Lower lobe of right lung (tissue), 2 donors: ENCODE measurements at regions not wholly inside any gene's neighbourhood (a gene's known extent, or its start where the extent isn't known, plus 50 kb on each side); places are given as distances from the start of the nearest gene placed in this dataset.
A peak's percentile ranks its signal among the peaks of the same experiment; 100 is the strongest.

Experiments used
- ATAC-seq, 2 donors: fragments of 200-7000 bp; cut with Tn5 transposase; one replicate each; pipeline ENCODE4 v1.9.1; 2020 to 2022; ENCODE audit warnings: mild to moderate bottlenecking in 2 of 2, moderate library complexity in 2 of 2
- DNase-seq: peaks from one replicate; pipeline ENCODE4 v3.0.0-alpha.2; 2020
- H3K27ac ChIP-seq: fragments of 200-600 bp; one replicate; pipeline ENCODE4 v1.8.0; 2022
- H3K27me3 ChIP-seq: fragments of 200-600 bp; one replicate; pipeline ENCODE4 v1.8.0; 2022; ENCODE audit warnings: low read depth
- H3K36me3 ChIP-seq: fragments of 200-600 bp; one replicate; pipeline ENCODE4 v1.8.0; 2022; ENCODE audit warnings: mild to moderate bottlenecking
- H3K4me1 ChIP-seq: fragments of 200-600 bp; one replicate; pipeline ENCODE4 v1.8.0; 2022
- H3K4me3 ChIP-seq: fragments of 200-600 bp; one replicate; pipeline ENCODE4 v1.8.0; 2022; ENCODE audit warnings: mild to moderate bottlenecking
- H3K9me3 ChIP-seq: fragments of 200-600 bp; one replicate; pipeline ENCODE4 v1.8.0; 2022
- intact Hi-C: fragments of 100-400 bp; cut with DNase I; formaldehyde crosslinking; loops from one replicate; pipeline ENCODE4 v1.11.0; 2022
- TF ChIP-seq, protein P1 (sequence below): fragments of 200-600 bp; IDR thresholded peaks from one replicate; pipeline ENCODE4 v1.8.0; 2022; ENCODE audit warnings: antibody characterized with exemption, mild to moderate bottlenecking
- donor health status: DM: no; HTN: yes; CAD: no; lungs with severe emphysema.

DNA sequence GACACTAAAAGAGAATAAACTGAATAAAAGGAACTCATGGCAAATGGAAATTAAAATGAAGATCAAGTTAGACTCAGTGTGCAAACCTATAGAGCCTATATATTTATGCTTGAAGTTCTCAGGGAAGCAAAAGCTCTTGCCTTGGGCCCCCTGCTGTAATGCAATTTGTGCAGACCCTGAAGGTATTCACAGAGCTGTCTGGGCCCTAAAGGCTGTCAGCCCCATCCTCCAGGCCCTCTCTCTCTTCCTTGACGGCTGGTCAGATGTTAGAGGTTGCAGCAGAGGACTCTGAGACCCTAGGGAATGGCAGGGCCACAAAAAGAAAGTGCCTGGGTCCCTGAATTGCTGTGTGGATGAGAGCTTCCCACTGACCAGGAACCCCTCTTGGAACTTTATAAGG is 283.9 kb upstream of the TUT7 start:
- DNase-seq (no peak), ATAC-seq (no peak)
- intact Hi-C loops: no loop called here
- H3K9me3 ChIP-seq: no peaks in the 10 kb centered on the region
- peaks cover 29% of the 10 kb centered on the region for H3K27me3 ChIP-seq
- H3K4me3 ChIP-seq: no peak overlapping the region
- no peak overlapping the region for H3K27ac ChIP-seq
- H3K36me3 ChIP-seq: no peaks in the 10 kb centered on the region
- H3K4me1 ChIP-seq: no peaks in the 10 kb centered on the region
- TF ChIP-seq, protein P1, sequence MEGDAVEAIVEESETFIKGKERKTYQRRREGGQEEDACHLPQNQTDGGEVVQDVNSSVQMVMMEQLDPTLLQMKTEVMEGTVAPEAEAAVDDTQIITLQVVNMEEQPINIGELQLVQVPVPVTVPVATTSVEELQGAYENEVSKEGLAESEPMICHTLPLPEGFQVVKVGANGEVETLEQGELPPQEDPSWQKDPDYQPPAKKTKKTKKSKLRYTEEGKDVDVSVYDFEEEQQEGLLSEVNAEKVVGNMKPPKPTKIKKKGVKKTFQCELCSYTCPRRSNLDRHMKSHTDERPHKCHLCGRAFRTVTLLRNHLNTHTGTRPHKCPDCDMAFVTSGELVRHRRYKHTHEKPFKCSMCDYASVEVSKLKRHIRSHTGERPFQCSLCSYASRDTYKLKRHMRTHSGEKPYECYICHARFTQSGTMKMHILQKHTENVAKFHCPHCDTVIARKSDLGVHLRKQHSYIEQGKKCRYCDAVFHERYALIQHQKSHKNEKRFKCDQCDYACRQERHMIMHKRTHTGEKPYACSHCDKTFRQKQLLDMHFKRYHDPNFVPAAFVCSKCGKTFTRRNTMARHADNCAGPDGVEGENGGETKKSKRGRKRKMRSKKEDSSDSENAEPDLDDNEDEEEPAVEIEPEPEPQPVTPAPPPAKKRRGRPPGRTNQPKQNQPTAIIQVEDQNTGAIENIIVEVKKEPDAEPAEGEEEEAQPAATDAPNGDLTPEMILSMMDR: no peak

GRCh38 chr9:86637515-86637914 is 283.3 kb upstream of the TUT7 start:
- no peak overlapping the region for H3K27ac ChIP-seq
- ATAC-seq (peak in 1 of 2 donors; percentile 42), DNase-seq (no peak)
- intact Hi-C loops: no loop called here
- H3K27me3 ChIP-seq: peaks cover 25% of the 10 kb centered on the region
- TF ChIP-seq, protein P1: peak; percentile 52
- H3K4me3 ChIP-seq: no peak overlapping the region
- H3K9me3 ChIP-seq: no peaks in the 10 kb centered on the region
- no peaks in the 10 kb centered on the region for H3K36me3 ChIP-seq
- H3K4me1 ChIP-seq: no peaks in the 10 kb centered on the region

DNA sequence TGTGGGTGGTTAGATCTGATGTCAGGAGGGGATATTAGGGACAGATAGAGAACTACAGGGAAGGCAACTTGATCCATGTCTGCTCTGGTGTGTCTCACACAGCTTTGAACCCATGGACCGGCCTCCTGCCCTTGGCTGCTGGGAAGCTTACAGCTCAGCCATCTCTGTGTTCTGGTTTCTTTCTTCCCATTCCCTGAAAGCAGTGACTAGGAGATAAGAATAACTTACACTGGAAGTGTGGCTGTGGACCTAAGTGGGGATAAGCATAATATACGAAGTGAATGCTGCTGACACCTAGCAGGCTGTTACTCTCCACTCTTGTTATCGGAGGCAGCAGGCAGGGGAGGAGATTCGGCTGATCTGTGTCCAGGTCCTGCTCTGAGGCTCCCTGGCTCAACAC is 282.3 kb upstream of the TUT7 start:
- ATAC-seq: no peak
- Histone ChIP-seq H3K36me3 (no peaks in the 10 kb centered on the region), H3K27me3 (peaks cover 21% of the 10 kb centered on the region), H3K27ac (no peak overlapping the region), H3K9me3 (no peaks in the 10 kb centered on the region), H3K4me1 (no peaks in the 10 kb centered on the region), H3K4me3 (no peak overlapping the region)
- TF ChIP-seq, protein P1: no peak
- intact Hi-C loops: no loop called here
- no peak for DNase-seq

GRCh38 chr9:86636038-86636437 is 281.8 kb upstream of the TUT7 start:
- ATAC-seq: no peak
- Histone ChIP-seq H3K9me3 (no peaks in the 10 kb centered on the region), H3K27ac (no peak overlapping the region), H3K4me1 (no peaks in the 10 kb centered on the region), H3K36me3 (no peaks in the 10 kb centered on the region), H3K27me3 (peaks cover 21% of the 10 kb centered on the region), H3K4me3 (no peak overlapping the region)
- DNase-seq: no peak
- intact Hi-C loops: no loop called here
- TF ChIP-seq, protein P1: no peak

- peaks cover 21% of the 10 kb centered on the region for H3K27me3 ChIP-seq
- no peaks in the 10 kb centered on the region for H3K36me3 ChIP-seq
- no peaks in the 10 kb centered on the region for H3K4me1 ChIP-seq
- intact Hi-C loops: no loop called here
- DNase-seq (no peak), ATAC-seq (no peak)
- TF ChIP-seq, protein P1: no peak
- H3K27ac ChIP-seq: no peak overlapping the region
- H3K4me3 ChIP-seq: no peak overlapping the region
- H3K9me3 ChIP-seq: no peaks in the 10 kb centered on the region
These were observed 280.3 kb upstream of the TUT7 start for GRCh38 chr9:86634501-86634900.

GRCh38 chr9:86633945-86634344 is 279.7 kb upstream of the TUT7 start:
- DNase-seq (no peak), ATAC-seq (no peak)
- Histone ChIP-seq H3K36me3 (no peaks in the 10 kb centered on the region), H3K4me3 (no peak overlapping the region), H3K4me1 (no peaks in the 10 kb centered on the region), H3K27me3 (peaks cover 21% of the 10 kb centered on the region), H3K9me3 (no peaks in the 10 kb centered on the region), H3K27ac (no peak overlapping the region)
- TF ChIP-seq, protein P1: no peak
- intact Hi-C loops: no loop called here
